ENCODE measurements at regions not wholly inside any gene's neighbourhood (a gene's known extent, or its start where the extent isn't known, plus 50 kb on each side); places are given as distances from the start of the nearest gene placed in this dataset.

DNA sequence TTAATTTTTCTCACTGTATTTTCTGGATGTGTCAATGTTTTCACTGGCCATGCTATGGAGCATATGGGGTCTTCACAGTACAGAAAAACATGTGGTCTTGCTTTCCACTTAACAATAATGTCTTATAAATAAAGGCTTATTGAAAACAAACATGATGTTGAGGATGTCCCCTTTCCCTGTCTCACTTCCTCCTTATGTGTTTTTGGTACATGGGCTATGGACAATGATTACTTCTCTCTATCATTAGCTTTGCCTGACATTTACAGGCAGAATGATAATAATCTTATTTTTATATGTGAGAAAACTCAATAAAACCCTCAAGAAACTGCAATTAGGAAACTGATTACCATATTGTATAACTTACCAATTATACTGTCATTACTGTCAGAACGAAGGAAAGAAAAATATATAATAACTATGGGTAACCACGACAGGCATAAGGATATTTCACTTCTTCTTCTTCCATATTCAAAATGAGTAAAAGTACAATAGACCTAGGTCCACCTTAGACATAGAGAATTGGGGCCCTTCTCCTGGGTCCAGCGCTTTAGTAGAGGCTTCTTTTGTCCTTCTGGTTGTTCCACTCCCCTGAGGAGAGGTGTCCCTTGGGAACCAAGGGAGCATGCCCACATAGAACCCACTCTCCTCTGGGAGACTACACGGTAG, 375.0 kb downstream of the MAN2A1 start:
- no peak for DNase-seq (ENCODE audit: low read depth in 2 of 3, low spot score in 1 of 3)

DNA sequence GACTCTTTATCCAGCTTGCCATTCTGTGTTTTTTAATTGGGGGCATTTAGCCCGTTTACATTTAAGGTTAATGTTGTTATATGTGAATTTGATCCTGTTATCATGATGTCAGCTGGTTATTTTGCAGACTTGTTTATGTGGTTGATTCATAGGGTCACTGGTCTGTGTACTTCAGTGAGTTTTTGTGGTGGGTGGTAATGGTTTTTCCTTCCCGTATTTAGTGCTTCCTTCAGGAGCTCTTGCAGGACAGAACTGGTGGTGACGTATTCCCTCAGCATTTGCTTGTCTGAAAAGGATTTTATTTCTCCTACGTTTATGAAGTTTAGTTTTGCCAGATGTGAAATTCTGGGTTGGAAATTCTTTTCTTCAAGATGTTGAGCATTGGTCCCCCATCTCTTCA, 381.1 kb downstream of the MAN2A1 start:
- DNase-seq (ENCODE audit: low read depth in 2 of 3, low spot score in 1 of 3) = no peak

- no peak for DNase-seq (ENCODE audit: low read depth in 2 of 3, low spot score in 1 of 3)
Observed at GRCh38 chr5:110072651-110073050, 382.9 kb downstream of the MAN2A1 start.

- DNase-seq (ENCODE audit: low read depth in 2 of 3, low spot score in 1 of 3) = no peak
Observed at GRCh38 chr5:110073534-110073933, 383.8 kb downstream of the MAN2A1 start.

GRCh38 chr5:110075656-110076055, 385.9 kb downstream of the MAN2A1 start:
- DNase-seq (ENCODE audit: low read depth in 2 of 3, low spot score in 1 of 3) = no peak

DNA sequence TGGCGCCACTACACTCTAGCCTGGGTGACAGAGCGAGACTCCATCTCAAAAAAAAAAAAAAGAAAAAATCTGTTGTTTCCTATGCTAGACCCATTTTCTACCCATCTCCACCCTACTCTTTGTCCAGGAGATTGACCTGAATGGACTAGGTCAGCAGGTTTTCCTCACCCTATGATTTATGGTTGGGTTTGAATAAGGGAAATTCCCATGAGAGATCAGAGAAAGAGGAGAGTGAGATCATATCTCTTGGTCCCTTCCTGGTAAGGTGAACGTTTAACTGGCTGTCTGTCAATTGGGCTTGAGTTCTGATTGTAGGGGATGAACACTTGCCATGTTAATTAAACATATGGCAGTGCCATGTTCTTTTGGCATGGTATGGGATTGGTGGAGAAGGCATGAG, 387.4 kb downstream of the MAN2A1 start:
- no peak for DNase-seq (ENCODE audit: low read depth in 2 of 3, low spot score in 1 of 3)

- no peak for DNase-seq (ENCODE audit: low read depth in 2 of 3, low spot score in 1 of 3)
Observed at GRCh38 chr5:110082194-110082593, 392.5 kb downstream of the MAN2A1 start.

- no peak for DNase-seq (ENCODE audit: low read depth in 2 of 3, low spot score in 1 of 3)
Observed at GRCh38 chr5:110082863-110083262, 393.1 kb downstream of the MAN2A1 start.

GRCh38 chr5:110085826-110086225, 396.1 kb downstream of the MAN2A1 start:
- DNase-seq (ENCODE audit: low read depth in 2 of 3, low spot score in 1 of 3) = no peak

DNA sequence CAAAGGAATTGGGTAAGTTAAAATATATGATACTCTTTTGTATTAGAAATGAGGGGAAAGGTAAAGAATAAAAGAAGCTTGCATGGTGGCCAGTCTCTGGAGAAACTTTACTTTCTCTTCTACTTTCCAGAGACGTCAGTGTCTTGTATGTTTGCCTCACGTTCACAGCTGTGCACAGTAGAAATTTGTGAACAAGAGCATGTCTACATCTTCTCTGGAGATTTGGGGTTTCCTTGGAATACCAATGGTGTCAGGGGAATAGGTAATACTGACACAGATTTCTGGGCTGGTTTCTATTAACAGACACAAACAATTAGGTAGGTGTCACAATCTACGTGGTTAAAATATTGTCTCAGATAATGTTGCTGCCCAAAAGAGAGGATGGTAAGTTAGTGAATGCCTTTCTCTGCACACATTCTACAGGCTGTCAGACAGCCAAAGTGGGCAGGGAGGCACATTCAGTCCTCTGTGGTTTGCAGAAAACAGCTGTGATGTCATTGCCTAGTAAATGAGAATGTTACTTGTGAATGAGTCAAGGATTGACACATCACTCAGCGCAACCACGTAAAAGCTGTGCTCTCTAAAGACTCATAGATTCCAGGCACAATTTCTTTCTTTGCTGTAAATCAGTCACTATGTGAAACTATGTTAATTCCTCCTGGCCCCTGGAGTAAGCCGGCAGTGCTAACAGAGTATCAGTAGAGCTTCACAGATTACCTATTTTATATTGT, 397.1 kb downstream of the MAN2A1 start:
- DNase-seq (ENCODE audit: low read depth in 2 of 3, low spot score in 1 of 3) = peak; percentile 46 to 51 (median 47)

- no peak for DNase-seq (ENCODE audit: low read depth in 2 of 3, low spot score in 1 of 3)
Observed at GRCh38 chr5:110087829-110088228, 398.1 kb downstream of the MAN2A1 start.

GRCh38 chr5:110088676-110089436, 399.1 kb downstream of the MAN2A1 start:
- DNase-seq (ENCODE audit: low read depth in 2 of 3, low spot score in 1 of 3) = peak in 1 of 3 donors; percentile 24

- DNase-seq (ENCODE audit: low read depth in 2 of 3, low spot score in 1 of 3) = no peak
Observed at GRCh38 chr5:110092955-110093785, 403.4 kb downstream of the MAN2A1 start.

- no peak for DNase-seq (ENCODE audit: low read depth in 2 of 3, low spot score in 1 of 3)
Observed at GRCh38 chr5:110094109-110094508, 404.4 kb downstream of the MAN2A1 start.

DNA sequence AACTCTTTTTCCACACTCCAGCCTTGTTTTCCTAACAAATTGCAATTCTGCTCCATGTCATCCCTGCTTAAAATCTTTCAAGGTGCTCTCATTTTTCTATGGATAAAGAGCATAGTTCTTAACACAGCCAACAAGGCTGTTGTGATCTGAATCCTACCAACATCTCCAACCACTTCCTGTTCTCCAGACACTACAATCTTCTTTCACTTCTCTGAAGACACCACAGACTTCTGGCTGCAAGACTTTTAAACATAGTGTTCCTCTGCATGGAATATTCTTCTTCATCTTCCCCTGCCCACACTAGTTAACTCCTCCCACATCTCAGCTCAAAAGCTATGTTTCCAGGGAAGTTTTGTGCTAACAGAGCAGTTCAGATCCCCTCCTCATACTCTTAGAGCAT, 404.8 kb downstream of the MAN2A1 start:
- DNase-seq (ENCODE audit: low read depth in 2 of 3, low spot score in 1 of 3) = no peak

- no peak for DNase-seq (ENCODE audit: low read depth in 2 of 3, low spot score in 1 of 3)
Observed at GRCh38 chr5:110096419-110096818, 406.7 kb downstream of the MAN2A1 start.

GRCh38 chr5:110099572-110099971, 409.8 kb downstream of the MAN2A1 start:
- no peak for DNase-seq (ENCODE audit: low read depth in 2 of 3, low spot score in 1 of 3)

GRCh38 chr5:110103081-110103480, 413.4 kb downstream of the MAN2A1 start:
- DNase-seq (ENCODE audit: low read depth in 2 of 3, low spot score in 1 of 3) = no peak

- DNase-seq (ENCODE audit: low read depth in 2 of 3, low spot score in 1 of 3) = no peak
Observed at GRCh38 chr5:110104060-110104725, 414.5 kb downstream of the MAN2A1 start.

Data from stimulated activated CD4-positive, alpha-beta T cell treated with anti-CD3 and anti-CD28 coated beads, Interleukin-12 subunit alpha, Interleukin-12 subunit beta, amount 100 ng/mL, for 48 hours (primary cell).